Keratinocyte (primary cell): ENCODE measurements at regions not wholly inside any gene's neighbourhood (a gene's known extent, or its start where the extent isn't known, plus 50 kb on each side); places are given as distances from the start of the nearest gene placed in this dataset.
"Not testable (repeated sequence)": the region's sequence is repeated elsewhere in the genome, so short reads cannot be mapped to it uniquely, and the experiment has no call there.

Experiments used
- DNase-seq: peaks from one replicate; pipeline ENCODE4 v3.0.0-alpha.2; 2011; ENCODE audit warnings: low read depth, missing footprints, low spot score
- FAIRE-seq: peaks from 2 replicates; lab custom pipeline; 2011; peaks lifted over from hg19 to GRCh38; lab: Jason Lieb, UNC
- H2AFZ ChIP-seq: 2 replicates; pipeline ENCODE4 v1.6.0; 2012; ENCODE audit warnings: low read length, control low read depth, inconsistent platforms; ENCODE audit not compliant: control insufficient read depth
- H3K27ac ChIP-seq: 2 replicates; pipeline ENCODE4 v1.5.1; 2011; ENCODE audit warnings: low read length; ENCODE audit not compliant: control insufficient read depth, insufficient read depth
- H3K27me3 ChIP-seq: 3 replicates; pipeline ENCODE4 v1.6.0; 2011; ENCODE audit warnings: low read length; ENCODE audit not compliant: control insufficient read depth, insufficient read depth; ENCODE audit errors: extremely low read depth
- H3K36me3 ChIP-seq, 2 experiments: 2 replicates in 1 of 2; 3 replicates in 1 of 2; pipeline ENCODE4 v1.5.1; 2011; ENCODE audit warnings: low read length in 2 of 2, mild to moderate bottlenecking in 1 of 2; ENCODE audit not compliant: control insufficient read depth in 2 of 2, insufficient read depth in 2 of 2; ENCODE audit errors: extremely low read depth in 1 of 2
- H3K4me1 ChIP-seq: 3 replicates; pipeline ENCODE4 v1.5.1; 2011; ENCODE audit warnings: low read length; ENCODE audit not compliant: control insufficient read depth, insufficient read depth; ENCODE audit errors: extremely low read depth
- H3K4me2 ChIP-seq: 3 replicates; pipeline ENCODE4 v1.6.0; 2011; ENCODE audit warnings: low read depth, low read length; ENCODE audit not compliant: control insufficient read depth, insufficient read depth; ENCODE audit errors: extremely low read depth
- H3K4me3 ChIP-seq, 3 experiments: fragments of 200-600 bp in 1 of 3; sonication (generic) in 1 of 3; 2 replicates in 2 of 3; 3 replicates in 1 of 3; pipeline ENCODE4 v1.5.1; 2011 to 2016; ENCODE audit warnings: low read length in 3 of 3, mild to moderate bottlenecking in 3 of 3, control low read depth in 2 of 3, inconsistent platforms in 1 of 3, low read depth in 1 of 3, mixed read lengths in 1 of 3, mixed run types in 1 of 3, moderate library complexity in 1 of 3; ENCODE audit not compliant: control insufficient read depth in 2 of 3, insufficient read depth in 2 of 3; ENCODE audit errors: extremely low read depth in 1 of 3
- H3K79me2 ChIP-seq: 2 replicates; pipeline ENCODE4 v1.6.0; 2012; ENCODE audit warnings: low read length; ENCODE audit not compliant: control insufficient read depth, insufficient read depth
- H3K9ac ChIP-seq: 3 replicates; pipeline ENCODE4 v1.6.0; 2011; ENCODE audit warnings: low read length; ENCODE audit not compliant: control insufficient read depth, insufficient read depth; ENCODE audit errors: extremely low read depth
- H3K9me1 ChIP-seq: 3 replicates; pipeline ENCODE4 v1.6.0; 2011; ENCODE audit warnings: low read length; ENCODE audit not compliant: control insufficient read depth, insufficient read depth; ENCODE audit errors: extremely low read depth
- H3K9me3 ChIP-seq: 2 replicates; pipeline ENCODE4 v1.5.1; 2012; ENCODE audit warnings: low read depth, low read length; ENCODE audit not compliant: control insufficient read depth
- H4K20me1 ChIP-seq: 3 replicates; pipeline ENCODE4 v1.6.0; 2011; ENCODE audit warnings: low read length; ENCODE audit not compliant: control insufficient read depth, insufficient read depth; ENCODE audit errors: extremely low read depth
- CTCF ChIP-seq, 3 experiments: IDR thresholded peaks in 1 of 3; conservative IDR thresholded peaks in 1 of 3; optimal IDR thresholded peaks in 1 of 3; 2 replicates in 2 of 3; 3 replicates in 1 of 3; pipeline versions ENCODE3 to v1.5.1; 2011; ENCODE audit warnings: low read length in 3 of 3, mild to moderate bottlenecking in 3 of 3, moderate library complexity in 2 of 3, control low read depth in 1 of 3, inconsistent platforms in 1 of 3; ENCODE audit not compliant: insufficient read depth in 2 of 3; ENCODE audit errors: extremely low read depth in 1 of 3
- EZH2 ChIP-seq: IDR thresholded peaks from one replicate; pipeline ENCODE4 v1.6.1; 2012; ENCODE audit warnings: inconsistent platforms, mild to moderate bottlenecking, low read length, moderate library complexity
- dilution Hi-C: fragments of 300-500 bp; cut with MboI; formaldehyde crosslinking; loops from one replicate; pipeline ENCODE4 v1.7.0; 2020; ENCODE audit warnings: low sequenced_read_pairs; ENCODE audit not compliant: extremely low pct_ligation_motif_present

- FAIRE-seq (no peak), DNase-seq (no peak)
- H3K79me2 ChIP-seq: no peaks in the 10 kb centered on the region
- H3K9me3 ChIP-seq: no peaks in the 10 kb centered on the region
- H2AFZ ChIP-seq: peak overlapping the region; percentile 9
- H3K4me1 ChIP-seq: no peaks in the 10 kb centered on the region
- H4K20me1 ChIP-seq: no peaks in the 10 kb centered on the region
- dilution Hi-C loops: no loop called here
- no peak overlapping the region for H3K9ac ChIP-seq
- H3K27me3 ChIP-seq: no peaks in the 10 kb centered on the region
- no peaks in the 10 kb centered on the region for H3K36me3 ChIP-seq
- no peaks in the 10 kb centered on the region for H3K9me1 ChIP-seq
- H3K4me2 ChIP-seq: no peak overlapping the region
- no peak overlapping the region for H3K27ac ChIP-seq
- no peak for TF ChIP-seq CTCF (optimal IDR thresholded peaks at IDR 0.05 in 1 of 3, IDR thresholded peaks at IDR 0.05 in 1 of 3, conservative IDR thresholded peaks at IDR 0.05 in 1 of 3; ENCODE audit: extremely low read depth in 1 of 3, insufficient read depth in 2 of 3, low read length in 3 of 3)
- TF ChIP-seq EZH2: no peak
- no peak overlapping the region for H3K4me3 ChIP-seq
Measured at GRCh38 chrX:125492439-125492838, 172.8 kb downstream of the TEX13C start.

GRCh38 chrX:125493004-125493403 lies 173.3 kb downstream of the TEX13C start:
- H2AFZ ChIP-seq, H4K20me1 ChIP-seq, H3K4me3 ChIP-seq, H3K36me3 ChIP-seq, H3K4me2 ChIP-seq, H3K27ac ChIP-seq, DNase-seq, H3K9me3 ChIP-seq, H3K9ac ChIP-seq, H3K9me1 ChIP-seq, H3K27me3 ChIP-seq, dilution Hi-C loops, H3K4me1 ChIP-seq, FAIRE-seq, H3K79me2 ChIP-seq: not testable (repeated sequence)

GRCh38 chrX:125497667-125498066 lies 178.0 kb downstream of the TEX13C start:
- Histone ChIP-seq H3K27ac (no peak overlapping the region), H2AFZ (no peak overlapping the region), H3K36me3 (no peaks in the 10 kb centered on the region), H3K9ac (no peak overlapping the region), H3K4me2 (no peak overlapping the region), H3K79me2 (no peaks in the 10 kb centered on the region), H3K9me1 (no peaks in the 10 kb centered on the region), H3K9me3 (peaks cover 2% of the 10 kb centered on the region), H3K27me3 (no peaks in the 10 kb centered on the region), H3K4me3 (no peak overlapping the region), H3K4me1 (no peaks in the 10 kb centered on the region), H4K20me1 (no peaks in the 10 kb centered on the region)
- no peak for DNase-seq
- TF ChIP-seq EZH2: no peak
- no peak for TF ChIP-seq CTCF (optimal IDR thresholded peaks at IDR 0.05 in 1 of 3, IDR thresholded peaks at IDR 0.05 in 1 of 3, conservative IDR thresholded peaks at IDR 0.05 in 1 of 3; ENCODE audit: extremely low read depth in 1 of 3, insufficient read depth in 2 of 3, low read length in 3 of 3)
- dilution Hi-C loops: no loop called here
- no peak for FAIRE-seq
